Nephron (organoid): ENCODE measurements at regions not wholly inside any gene's neighbourhood (a gene's known extent, or its start where the extent isn't known, plus 50 kb on each side); places are given as distances from the start of the nearest gene placed in this dataset.

Experiments used
- H3K27ac Mint-ChIP-seq, 3 experiments: 2 replicates each; pipeline ENCODE4 v1.8.0; 2020; ENCODE audit warnings: mixed read lengths in 3 of 3, mild to moderate bottlenecking in 2 of 3, moderate library complexity in 1 of 3
- H3K27me3 Mint-ChIP-seq: 2 replicates; pipeline ENCODE4 v1.8.0; 2021; ENCODE audit warnings: low read depth, mild to moderate bottlenecking, moderate library complexity, mixed read lengths
- H3K36me3 Mint-ChIP-seq: 2 replicates; pipeline ENCODE4 v1.8.0; 2020; ENCODE audit warnings: low read depth, mixed read lengths
- H3K4me1 Mint-ChIP-seq: 2 replicates; pipeline ENCODE4 v1.8.0; 2020; ENCODE audit warnings: mixed read lengths
- H3K4me3 Mint-ChIP-seq, 3 experiments: 2 replicates each; pipeline ENCODE4 v1.8.0; 2020; ENCODE audit warnings: mild to moderate bottlenecking in 3 of 3, mixed read lengths in 3 of 3, moderate library complexity in 2 of 3
- H3K9me3 Mint-ChIP-seq: 2 replicates; pipeline ENCODE4 v1.8.0; 2020; ENCODE audit warnings: mixed read lengths
- CTCF ChIP-seq, 3 experiments: fragments of 200-600 bp; sonication (generic); IDR thresholded peaks; one replicate each; pipeline ENCODE4 v1.5.0; 2021; ENCODE audit warnings: antibody characterized with exemption in 3 of 3; ENCODE audit not compliant: unreplicated experiment in 3 of 3

DNA sequence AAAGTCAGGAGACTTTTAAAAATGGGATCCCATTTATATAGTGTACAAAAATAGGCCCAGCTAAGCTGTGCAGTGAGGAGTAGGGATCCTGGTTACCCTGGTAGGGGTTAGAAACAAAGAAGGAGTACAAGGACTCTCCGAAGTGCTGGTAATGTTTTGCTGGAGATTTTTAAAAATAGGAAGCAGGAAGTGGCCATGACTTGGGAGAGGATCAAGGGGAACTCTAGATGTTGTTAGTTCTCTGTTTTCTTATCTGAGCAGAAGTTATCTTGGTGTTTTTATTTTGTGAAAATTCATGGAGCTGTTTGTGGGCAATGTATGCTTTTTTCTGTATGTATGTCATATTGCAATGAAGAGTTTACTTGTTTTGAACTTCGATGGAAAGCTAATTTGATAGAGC is 373.9 kb downstream of the SFMBT2 start:
- Mint-ChIP-seq H3K4me1 (no peaks in the 10 kb centered on the region), H3K4me3 (no peak overlapping the region), H3K27ac (no peak overlapping the region), H3K36me3 (no peaks in the 10 kb centered on the region), H3K9me3 (no peaks in the 10 kb centered on the region), H3K27me3 (peaks cover 10% of the 10 kb centered on the region)
- TF ChIP-seq CTCF (IDR thresholded peaks at IDR 0.05; ENCODE audit: unreplicated experiment in 3 of 3): no peak

- Mint-ChIP-seq H3K4me3 (no peak overlapping the region), H3K27ac (no peak overlapping the region), H3K27me3 (peaks cover 3% of the 10 kb centered on the region), H3K9me3 (peaks cover 2% of the 10 kb centered on the region), H3K36me3 (no peaks in the 10 kb centered on the region), H3K4me1 (no peaks in the 10 kb centered on the region)
- no peak for TF ChIP-seq CTCF (IDR thresholded peaks at IDR 0.05; ENCODE audit: unreplicated experiment in 3 of 3)
These were observed 375.6 kb downstream of the SFMBT2 start for GRCh38 chr10:7035126-7035761.

DNA sequence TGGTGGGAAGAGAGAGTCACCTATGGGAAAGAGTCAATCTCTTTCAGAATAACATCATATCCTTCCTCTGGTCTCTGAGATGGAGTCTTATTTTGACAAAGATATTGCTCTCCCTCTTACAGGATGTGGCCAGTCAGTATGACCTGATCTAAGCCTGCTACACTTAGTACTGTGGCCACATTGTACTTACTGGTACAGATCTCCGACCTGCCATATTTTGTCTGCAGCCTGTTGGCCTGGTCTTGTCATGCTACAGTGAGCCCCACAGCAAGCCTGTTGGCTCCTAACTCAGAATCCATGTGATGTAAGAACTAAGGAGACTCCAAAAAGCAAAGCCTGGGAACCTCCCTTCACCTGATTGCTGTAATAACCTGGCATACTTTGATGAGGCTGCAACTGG is 377.8 kb downstream of the SFMBT2 start:
- peaks cover 8% of the 10 kb centered on the region for H3K9me3 Mint-ChIP-seq

DNA sequence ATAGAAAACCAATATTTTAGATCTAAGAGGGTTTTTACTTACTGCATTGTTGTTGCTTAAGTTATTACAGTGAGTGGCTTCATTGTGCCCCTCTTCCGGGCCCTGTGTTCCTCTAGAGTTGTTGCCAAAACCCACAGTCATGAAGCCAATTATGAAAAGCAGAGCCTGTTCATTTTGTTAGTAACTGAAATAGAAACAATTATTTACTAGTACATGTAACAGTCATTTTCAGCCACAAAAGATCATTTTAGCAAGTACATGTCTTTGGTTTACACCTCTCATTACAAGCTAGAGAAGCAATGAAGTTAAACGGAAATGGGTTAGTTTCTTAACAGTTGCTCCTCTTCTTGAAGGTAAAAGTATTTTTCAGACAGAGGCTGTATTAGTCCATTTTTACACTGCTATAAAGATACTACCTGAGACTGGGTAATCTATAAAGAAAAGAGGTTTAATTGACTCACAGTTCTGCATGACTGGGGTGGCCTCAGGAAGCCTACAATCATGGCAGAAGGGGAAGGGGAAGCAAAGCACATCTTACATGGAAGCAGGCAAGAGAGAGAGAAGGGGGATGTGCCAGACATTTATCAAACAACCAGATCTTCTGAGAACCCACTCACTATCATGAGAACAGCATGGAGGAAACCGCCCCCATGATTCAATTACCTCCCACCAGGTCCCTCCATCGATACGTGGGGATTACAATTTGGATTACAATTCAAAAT is 380.5 kb downstream of the SFMBT2 start:
- no peak for TF ChIP-seq CTCF (IDR thresholded peaks at IDR 0.05; ENCODE audit: unreplicated experiment in 3 of 3)
- no peaks in the 10 kb centered on the region for H3K4me1 Mint-ChIP-seq
- H3K4me3 Mint-ChIP-seq: no peak overlapping the region

More for the DNA sequence above, 377.8 kb downstream of the SFMBT2 start:
- no peak overlapping the region for H3K27ac Mint-ChIP-seq
- H3K27me3 Mint-ChIP-seq: no peaks in the 10 kb centered on the region
- H3K4me1 Mint-ChIP-seq: no peaks in the 10 kb centered on the region
- H3K4me3 Mint-ChIP-seq: no peak overlapping the region
- TF ChIP-seq CTCF (IDR thresholded peaks at IDR 0.05; ENCODE audit: unreplicated experiment in 3 of 3): no peak
- no peaks in the 10 kb centered on the region for H3K36me3 Mint-ChIP-seq

GRCh38 chr10:7029672-7030071 is 381.2 kb downstream of the SFMBT2 start:
- Mint-ChIP-seq H3K4me1 (no peaks in the 10 kb centered on the region), H3K4me3 (no peak overlapping the region), H3K27ac (no peak overlapping the region), H3K9me3 (peaks cover 8% of the 10 kb centered on the region), H3K36me3 (no peaks in the 10 kb centered on the region), H3K27me3 (peaks cover 4% of the 10 kb centered on the region)
- TF ChIP-seq CTCF (IDR thresholded peaks at IDR 0.05; ENCODE audit: unreplicated experiment in 3 of 3): no peak

More for the DNA sequence above, 380.5 kb downstream of the SFMBT2 start:
- peaks cover 4% of the 10 kb centered on the region for H3K27me3 Mint-ChIP-seq
- no peaks in the 10 kb centered on the region for H3K36me3 Mint-ChIP-seq
- H3K9me3 Mint-ChIP-seq: peaks cover 8% of the 10 kb centered on the region
- no peak overlapping the region for H3K27ac Mint-ChIP-seq

- Mint-ChIP-seq H3K9me3 (peaks cover 10% of the 10 kb centered on the region), H3K27ac (no peak overlapping the region), H3K4me3 (no peak overlapping the region), H3K36me3 (no peaks in the 10 kb centered on the region), H3K27me3 (peaks cover 4% of the 10 kb centered on the region), H3K4me1 (no peaks in the 10 kb centered on the region)
- no peak for TF ChIP-seq CTCF (IDR thresholded peaks at IDR 0.05; ENCODE audit: unreplicated experiment in 3 of 3)
These were observed 382.0 kb downstream of the SFMBT2 start for GRCh38 chr10:7028809-7029166.
